ENCODE measurements at regions not wholly inside any gene's neighbourhood (a gene's known extent, or its start where the extent isn't known, plus 50 kb on each side); places are given as distances from the start of the nearest gene placed in this dataset.

GRCh38 chr5:82738681-82739269 lies 338.4 kb downstream of the TMEM167A start:
- TF ChIP-seq ATF3 (IDR thresholded peaks at IDR 0.05; ENCODE audit: insufficient read depth, low read depth, low read length) = no peak
- TF ChIP-seq, protein P1, sequence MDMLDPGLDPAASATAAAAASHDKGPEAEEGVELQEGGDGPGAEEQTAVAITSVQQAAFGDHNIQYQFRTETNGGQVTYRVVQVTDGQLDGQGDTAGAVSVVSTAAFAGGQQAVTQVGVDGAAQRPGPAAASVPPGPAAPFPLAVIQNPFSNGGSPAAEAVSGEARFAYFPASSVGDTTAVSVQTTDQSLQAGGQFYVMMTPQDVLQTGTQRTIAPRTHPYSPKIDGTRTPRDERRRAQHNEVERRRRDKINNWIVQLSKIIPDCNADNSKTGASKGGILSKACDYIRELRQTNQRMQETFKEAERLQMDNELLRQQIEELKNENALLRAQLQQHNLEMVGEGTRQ (IDR thresholded peaks at IDR 0.05; ENCODE audit: low read length) = no peak

Data from H1 (cell line).